ENCODE measurements at regions not wholly inside any gene's neighbourhood (a gene's known extent, or its start where the extent isn't known, plus 50 kb on each side); places are given as distances from the start of the nearest gene placed in this dataset.

GRCh38 chr2:64750001-64750816 lies 96.5 kb upstream of the SERTAD2 start (continued):
- TF ChIP-seq, protein P1, sequence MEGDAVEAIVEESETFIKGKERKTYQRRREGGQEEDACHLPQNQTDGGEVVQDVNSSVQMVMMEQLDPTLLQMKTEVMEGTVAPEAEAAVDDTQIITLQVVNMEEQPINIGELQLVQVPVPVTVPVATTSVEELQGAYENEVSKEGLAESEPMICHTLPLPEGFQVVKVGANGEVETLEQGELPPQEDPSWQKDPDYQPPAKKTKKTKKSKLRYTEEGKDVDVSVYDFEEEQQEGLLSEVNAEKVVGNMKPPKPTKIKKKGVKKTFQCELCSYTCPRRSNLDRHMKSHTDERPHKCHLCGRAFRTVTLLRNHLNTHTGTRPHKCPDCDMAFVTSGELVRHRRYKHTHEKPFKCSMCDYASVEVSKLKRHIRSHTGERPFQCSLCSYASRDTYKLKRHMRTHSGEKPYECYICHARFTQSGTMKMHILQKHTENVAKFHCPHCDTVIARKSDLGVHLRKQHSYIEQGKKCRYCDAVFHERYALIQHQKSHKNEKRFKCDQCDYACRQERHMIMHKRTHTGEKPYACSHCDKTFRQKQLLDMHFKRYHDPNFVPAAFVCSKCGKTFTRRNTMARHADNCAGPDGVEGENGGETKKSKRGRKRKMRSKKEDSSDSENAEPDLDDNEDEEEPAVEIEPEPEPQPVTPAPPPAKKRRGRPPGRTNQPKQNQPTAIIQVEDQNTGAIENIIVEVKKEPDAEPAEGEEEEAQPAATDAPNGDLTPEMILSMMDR (CRISPR knock-in tag; IDR thresholded peaks at IDR 0.05): peak; percentile 42
- TF ChIP-seq ZNF883 (CRISPR knock-in tag; IDR thresholded peaks at IDR 0.05; ENCODE audit: not compliant biosample characterization) (peak; percentile 44), ZNF558 (CRISPR knock-in tag; IDR thresholded peaks at IDR 0.05; ENCODE audit: borderline replicate concordance) (0 out of 2 replicates have a peak, but pooled peaks have one; percentile 11), CBFB (CRISPR knock-in tag; IDR thresholded peaks at IDR 0.05) (no peak), PTBP1 (IDR thresholded peaks at IDR 0.05; ENCODE audit: low read depth, low read length, poor library complexity, severe bottlenecking) (peak; percentile 79), ZNF512B (CRISPR knock-in tag; IDR thresholded peaks at IDR 0.05; ENCODE audit: borderline replicate concordance) (peak; percentile 97), ASH2L (IDR thresholded peaks at IDR 0.05; ENCODE audit: insufficient read length, low read depth, low read length) (peak; percentile 10), ZFP36L2 (CRISPR knock-in tag; IDR thresholded peaks at IDR 0.05) (no peak), NR2F2 (IDR thresholded peaks at IDR 0.05; ENCODE audit: borderline replicate concordance, low read depth) (peak; percentile 38; the same call in 1 of the 2 replicates), EP300 (IDR thresholded peaks at IDR 0.05; ENCODE audit: low read depth in 2 of 2, low read length in 2 of 2) (no peak), EP300 (CRISPR knock-in tag; IDR thresholded peaks at IDR 0.05; ENCODE audit: borderline replicate concordance) (no peak), NONO (IDR thresholded peaks at IDR 0.05) (no peak), NONO (CRISPR knock-in tag; conservative IDR thresholded peaks at IDR 0.05) (peak; percentile 78), ZNF232 (CRISPR knock-in tag; IDR thresholded peaks at IDR 0.05; ENCODE audit: borderline replicate concordance) (no peak), ZNF354B (CRISPR knock-in tag; IDR thresholded peaks at IDR 0.05) (0 out of 2 replicates have a peak, but pooled peaks have one; percentile 73), NFKB2 (CRISPR knock-in tag; IDR thresholded peaks at IDR 0.05; ENCODE audit: borderline replicate concordance) (no peak), ZBTB1 (CRISPR knock-in tag; IDR thresholded peaks at IDR 0.05; ENCODE audit: borderline replicate concordance) (no peak), ZBTB38 (CRISPR knock-in tag; IDR thresholded peaks at IDR 0.05) (no peak), PRPF4 (IDR thresholded peaks at IDR 0.05; ENCODE audit: low read depth, low read length, poor library complexity, severe bottlenecking) (no peak)
- TF ChIP-seq, protein P2, sequence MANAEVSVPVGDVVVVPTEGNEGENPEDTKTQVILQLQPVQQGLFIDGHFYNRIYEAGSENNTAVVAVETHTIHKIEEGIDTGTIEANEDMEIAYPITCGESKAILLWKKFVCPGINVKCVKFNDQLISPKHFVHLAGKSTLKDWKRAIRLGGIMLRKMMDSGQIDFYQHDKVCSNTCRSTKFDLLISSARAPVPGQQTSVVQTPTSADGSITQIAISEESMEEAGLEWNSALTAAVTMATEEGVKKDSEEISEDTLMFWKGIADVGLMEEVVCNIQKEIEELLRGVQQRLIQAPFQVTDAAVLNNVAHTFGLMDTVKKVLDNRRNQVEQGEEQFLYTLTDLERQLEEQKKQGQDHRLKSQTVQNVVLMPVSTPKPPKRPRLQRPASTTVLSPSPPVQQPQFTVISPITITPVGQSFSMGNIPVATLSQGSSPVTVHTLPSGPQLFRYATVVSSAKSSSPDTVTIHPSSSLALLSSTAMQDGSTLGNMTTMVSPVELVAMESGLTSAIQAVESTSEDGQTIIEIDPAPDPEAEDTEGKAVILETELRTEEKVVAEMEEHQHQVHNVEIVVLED (CRISPR knock-in tag; IDR thresholded peaks at IDR 0.05; ENCODE audit: borderline replicate concordance): no peak
- TF ChIP-seq, protein P3, sequence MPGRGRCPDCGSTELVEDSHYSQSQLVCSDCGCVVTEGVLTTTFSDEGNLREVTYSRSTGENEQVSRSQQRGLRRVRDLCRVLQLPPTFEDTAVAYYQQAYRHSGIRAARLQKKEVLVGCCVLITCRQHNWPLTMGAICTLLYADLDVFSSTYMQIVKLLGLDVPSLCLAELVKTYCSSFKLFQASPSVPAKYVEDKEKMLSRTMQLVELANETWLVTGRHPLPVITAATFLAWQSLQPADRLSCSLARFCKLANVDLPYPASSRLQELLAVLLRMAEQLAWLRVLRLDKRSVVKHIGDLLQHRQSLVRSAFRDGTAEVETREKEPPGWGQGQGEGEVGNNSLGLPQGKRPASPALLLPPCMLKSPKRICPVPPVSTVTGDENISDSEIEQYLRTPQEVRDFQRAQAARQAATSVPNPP (CRISPR knock-in tag; IDR thresholded peaks at IDR 0.05): peak; percentile 22; the same call in 1 of the 2 replicates

Data from HepG2 (cell line).